RWPE2 (cell line): ENCODE measurements at regions not wholly inside any gene's neighbourhood (a gene's known extent, or its start where the extent isn't known, plus 50 kb on each side); places are given as distances from the start of the nearest gene placed in this dataset.

ENCODE experiments used
- ATAC-seq: fragments of 200-7000 bp; cut with Tn5 transposase; 3 replicates; pipeline ENCODE4 v1.9.1; 2021; ENCODE audit warnings: low read depth
- DNase-seq: peaks from one replicate; pipeline ENCODE4 v3.0.0-alpha.2; 2020; ENCODE audit warnings: low spot score
- H3K27ac ChIP-seq: fragments of 450-650 bp; 2 replicates; pipeline ENCODE4 v1.5.1; 2017; ENCODE audit warnings: mild to moderate bottlenecking; ENCODE audit not compliant: poor library complexity, severe bottlenecking
- H3K27me3 ChIP-seq: fragments of 250-450 bp; sonication (Bioruptor Pico); 2 replicates; pipeline ENCODE4 v1.5.1; 2021; ENCODE audit warnings: mild to moderate bottlenecking, moderate library complexity; ENCODE audit not compliant: insufficient read depth, poor library complexity, severe bottlenecking
- H3K36me3 ChIP-seq: fragments of 250-450 bp; sonication (Bioruptor Pico); 2 replicates; pipeline ENCODE4 v1.5.1; 2020; ENCODE audit warnings: low read depth, mild to moderate bottlenecking, moderate library complexity
- H3K4me1 ChIP-seq: fragments of 250-450 bp; sonication (Bioruptor Pico); 2 replicates; pipeline ENCODE4 v1.5.1; 2021; ENCODE audit warnings: mild to moderate bottlenecking, moderate library complexity; ENCODE audit not compliant: insufficient read depth, poor library complexity, severe bottlenecking
- H3K4me3 ChIP-seq: fragments of 250-450 bp; sonication (Bioruptor Pico); 2 replicates; pipeline ENCODE4 v1.5.1; 2021; ENCODE audit warnings: mild to moderate bottlenecking, moderate library complexity; ENCODE audit not compliant: severe bottlenecking
- H3K9me3 ChIP-seq: fragments of 250-450 bp; sonication (Bioruptor Pico); 2 replicates; pipeline ENCODE4 v1.5.1; 2021; ENCODE audit warnings: mild to moderate bottlenecking, moderate library complexity; ENCODE audit not compliant: severe bottlenecking
- CTCF ChIP-seq: fragments of 450-650 bp; IDR thresholded peaks from one replicate; pipeline ENCODE4 v1.5.1; 2017; ENCODE audit warnings: mild to moderate bottlenecking, moderate library complexity; ENCODE audit not compliant: poor library complexity, severe bottlenecking

- DNase-seq (no peak), ATAC-seq (no peak)
- no peak overlapping the region for H3K27ac ChIP-seq
- no peak for TF ChIP-seq CTCF
- no peaks in the 10 kb centered on the region for H3K4me1 ChIP-seq
- H3K27me3 ChIP-seq, result no peaks in the 10 kb centered on the region
- H3K4me3 ChIP-seq, result no peak overlapping the region
- H3K9me3 ChIP-seq, result no peaks in the 10 kb centered on the region
- no peaks in the 10 kb centered on the region for H3K36me3 ChIP-seq
Observed at GRCh38 chr13:112233716-112234115, 142.4 kb upstream of the SPACA7 start.

- no peaks in the 10 kb centered on the region for H3K9me3 ChIP-seq
- TF ChIP-seq CTCF, result no peak
- no peak for DNase-seq
- ATAC-seq, result no peak
- no peaks in the 10 kb centered on the region for H3K4me1 ChIP-seq
- no peak overlapping the region for H3K4me3 ChIP-seq
- H3K36me3 ChIP-seq, result no peaks in the 10 kb centered on the region
- H3K27me3 ChIP-seq, result no peaks in the 10 kb centered on the region
- H3K27ac ChIP-seq, result no peak overlapping the region
Observed at GRCh38 chr13:112234131-112234875, 141.9 kb upstream of the SPACA7 start.

- ATAC-seq, result no peak
- Histone ChIP-seq H3K36me3 (no peaks in the 10 kb centered on the region), H3K4me3 (no peak overlapping the region), H3K27ac (no peak overlapping the region), H3K27me3 (peaks cover 6% of the 10 kb centered on the region), H3K9me3 (no peaks in the 10 kb centered on the region), H3K4me1 (no peaks in the 10 kb centered on the region)
- DNase-seq, result no peak
- no peak for TF ChIP-seq CTCF
Observed at GRCh38 chr13:112236016-112236415, 140.1 kb upstream of the SPACA7 start.

GRCh38 chr13:112236539-112237197, 139.5 kb upstream of the SPACA7 start:
- no peaks in the 10 kb centered on the region for H3K9me3 ChIP-seq
- no peak for TF ChIP-seq CTCF
- no peak overlapping the region for H3K27ac ChIP-seq
- no peak for DNase-seq
- H3K4me3 ChIP-seq, result no peak overlapping the region
- no peaks in the 10 kb centered on the region for H3K4me1 ChIP-seq
- ATAC-seq, result no peak
- no peaks in the 10 kb centered on the region for H3K36me3 ChIP-seq
- peaks cover 6% of the 10 kb centered on the region for H3K27me3 ChIP-seq
